HG02885 (cell line): ENCODE measurements at regions not wholly inside any gene's neighbourhood (a gene's known extent, or its start where the extent isn't known, plus 50 kb on each side); places are given as distances from the start of the nearest gene placed in this dataset.

Experiments
- ATAC-seq: cut with Tn5 transposase; IDR thresholded peaks from one replicate; pipeline ENCODE4 v1.9.1; 2021; ENCODE audit warnings: mild to moderate bottlenecking; ENCODE audit not compliant: unreplicated experiment, poor library complexity

DNA sequence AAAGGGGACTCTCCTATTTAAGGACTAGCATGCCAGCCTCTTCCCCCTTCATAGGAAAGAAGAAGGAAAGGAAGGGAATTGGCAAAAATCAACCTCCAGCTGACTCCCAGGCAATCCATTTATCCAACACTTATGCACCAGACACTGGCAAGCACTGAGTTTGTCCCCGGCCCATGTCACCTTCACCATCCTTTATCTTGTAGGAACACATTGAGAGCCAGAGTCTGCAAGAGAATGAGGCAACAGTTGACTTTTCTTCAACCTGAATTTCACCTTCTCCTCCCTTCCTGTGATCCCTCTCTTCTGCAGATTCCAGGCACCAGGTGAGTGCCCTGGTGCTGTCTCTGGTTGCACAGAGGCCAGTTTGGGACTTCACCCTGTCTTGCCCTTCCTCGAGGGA lies 264.3 kb upstream of the ECI2 start:
- no peak for ATAC-seq

DNA sequence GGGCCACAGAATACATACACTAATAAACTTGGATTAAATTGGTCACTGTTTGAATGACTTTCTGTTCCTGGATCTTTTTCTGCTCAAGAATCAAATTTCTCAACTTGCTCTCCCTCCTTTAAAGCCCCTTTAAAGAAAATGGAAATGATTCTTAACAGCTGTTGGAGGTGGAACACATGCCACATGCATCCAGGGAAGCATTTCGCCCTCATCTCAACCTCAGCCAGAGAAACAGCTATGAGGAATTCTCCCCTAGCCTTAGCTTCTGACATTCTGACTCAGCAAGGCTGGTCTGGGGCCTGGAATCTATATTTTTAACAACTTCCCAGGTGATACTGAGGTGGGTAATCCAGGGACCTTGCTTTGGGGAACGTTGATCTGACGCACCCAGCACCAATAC lies 263.4 kb upstream of the ECI2 start:
- no peak for ATAC-seq

DNA sequence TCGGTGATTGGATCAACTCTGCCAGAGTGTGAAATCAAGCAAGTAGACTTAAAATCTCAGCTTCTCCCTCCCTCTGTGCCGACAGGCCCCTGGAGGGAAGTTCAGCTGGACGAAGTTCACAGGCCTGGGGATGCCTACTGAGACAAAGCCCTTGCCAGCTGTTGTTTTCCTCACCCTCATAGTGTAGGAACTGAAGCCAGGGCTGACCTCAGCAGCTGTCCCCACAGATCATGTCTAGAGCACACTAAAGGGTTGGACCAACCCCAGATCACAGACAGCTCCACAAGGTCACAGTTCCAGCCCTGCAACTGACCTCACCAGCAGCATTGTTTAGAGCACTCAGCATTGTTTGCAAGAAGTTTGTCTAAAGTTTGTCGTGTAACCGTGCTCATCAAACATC lies 261.9 kb upstream of the ECI2 start:
- no peak for ATAC-seq

DNA sequence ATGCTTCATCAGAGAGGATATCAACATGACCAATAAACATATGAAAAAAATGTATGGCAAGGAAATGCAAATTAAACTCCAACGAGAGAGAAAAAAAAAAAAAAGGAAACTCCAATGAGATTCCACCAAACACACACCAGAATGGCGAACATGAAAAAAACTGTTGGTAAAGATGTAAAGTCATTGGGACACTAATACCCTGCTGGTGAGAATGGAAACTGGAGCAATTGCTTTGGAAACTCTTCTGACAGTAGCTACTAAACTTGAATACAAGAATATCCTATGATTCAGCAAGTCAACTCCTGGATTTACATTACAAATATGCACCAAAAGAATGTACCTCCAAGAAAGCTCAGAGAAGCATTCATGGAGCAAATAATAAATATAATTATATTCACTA lies 260.7 kb upstream of the ECI2 start:
- no peak for ATAC-seq

DNA sequence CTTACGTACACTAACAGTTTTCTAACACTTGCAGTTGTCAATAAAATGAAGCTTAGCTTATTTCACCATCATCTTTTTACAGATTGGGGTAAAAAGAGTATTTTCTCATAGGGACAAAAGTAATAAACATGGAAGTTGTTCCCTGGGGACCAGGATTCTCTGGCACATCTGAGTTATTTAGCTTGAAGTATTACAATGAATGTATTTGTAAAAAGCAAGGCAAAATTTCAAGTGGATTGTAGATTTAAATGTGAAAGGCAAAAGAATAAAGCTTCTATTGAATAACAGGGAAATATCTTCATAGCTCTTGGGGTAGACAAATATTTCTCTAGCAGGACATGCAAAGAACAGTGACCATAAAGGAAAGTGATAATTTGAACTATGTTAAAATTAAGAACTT lies 260.0 kb upstream of the ECI2 start:
- ATAC-seq, result no peak

DNA sequence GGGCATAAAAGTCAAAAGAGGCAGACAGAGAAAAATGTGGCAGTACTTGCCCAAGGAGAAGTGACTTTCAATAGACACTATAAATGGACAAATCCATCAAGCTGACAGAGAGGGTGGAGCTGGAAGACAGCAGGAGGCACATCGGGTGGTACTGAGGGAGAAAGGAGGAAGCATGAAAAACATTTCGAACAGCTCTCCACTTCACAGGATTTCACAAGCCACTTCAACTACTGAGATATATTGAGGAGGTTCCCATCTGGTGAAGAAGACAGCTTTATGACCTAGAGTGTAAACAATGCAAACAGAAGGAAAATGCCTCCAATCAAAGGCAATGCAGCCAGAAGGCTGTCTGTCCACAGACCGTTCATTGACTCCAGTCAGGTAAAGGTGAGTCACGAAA lies 259.4 kb upstream of the ECI2 start:
- no peak for ATAC-seq

DNA sequence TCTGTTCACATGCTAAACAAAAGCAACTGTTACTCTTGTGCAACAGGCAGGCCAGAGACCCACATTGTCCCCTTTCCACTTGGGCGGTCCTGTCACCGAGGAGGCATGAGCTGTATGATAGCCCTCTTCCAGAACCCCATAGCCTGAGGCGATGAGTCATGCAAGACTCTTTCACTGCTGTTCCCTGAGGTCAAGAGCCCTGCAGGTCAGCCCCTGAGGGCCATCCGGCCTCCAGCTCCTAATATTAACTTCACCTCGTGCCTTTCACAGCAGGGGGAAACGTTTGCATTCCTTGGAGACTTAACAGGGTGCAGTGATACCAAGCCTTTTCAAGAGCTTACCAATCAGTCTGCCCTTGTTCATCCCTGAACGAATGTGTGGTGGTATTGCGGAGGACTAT lies 253.3 kb upstream of the ECI2 start:
- ATAC-seq, result no peak

DNA sequence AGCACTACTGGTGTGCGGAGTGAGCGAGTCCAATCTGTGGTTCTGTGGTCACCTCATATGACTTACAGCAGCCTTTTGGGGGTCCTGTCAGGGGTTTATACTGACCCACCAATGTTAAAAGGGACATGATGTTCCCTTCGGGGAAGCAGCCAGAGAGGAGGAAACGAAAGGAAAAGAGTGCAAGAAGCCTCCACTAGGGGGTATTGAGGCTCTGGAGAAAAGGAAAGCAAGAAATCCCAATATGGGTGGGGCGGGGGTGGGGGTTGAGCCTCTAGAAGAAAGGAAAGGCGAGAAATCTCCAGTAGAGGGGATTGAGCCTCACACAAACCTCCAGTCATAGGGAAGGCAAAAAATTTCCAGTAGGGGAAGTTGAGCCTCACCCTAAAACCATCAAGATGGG lies 249.3 kb upstream of the ECI2 start:
- ATAC-seq, result no peak

DNA sequence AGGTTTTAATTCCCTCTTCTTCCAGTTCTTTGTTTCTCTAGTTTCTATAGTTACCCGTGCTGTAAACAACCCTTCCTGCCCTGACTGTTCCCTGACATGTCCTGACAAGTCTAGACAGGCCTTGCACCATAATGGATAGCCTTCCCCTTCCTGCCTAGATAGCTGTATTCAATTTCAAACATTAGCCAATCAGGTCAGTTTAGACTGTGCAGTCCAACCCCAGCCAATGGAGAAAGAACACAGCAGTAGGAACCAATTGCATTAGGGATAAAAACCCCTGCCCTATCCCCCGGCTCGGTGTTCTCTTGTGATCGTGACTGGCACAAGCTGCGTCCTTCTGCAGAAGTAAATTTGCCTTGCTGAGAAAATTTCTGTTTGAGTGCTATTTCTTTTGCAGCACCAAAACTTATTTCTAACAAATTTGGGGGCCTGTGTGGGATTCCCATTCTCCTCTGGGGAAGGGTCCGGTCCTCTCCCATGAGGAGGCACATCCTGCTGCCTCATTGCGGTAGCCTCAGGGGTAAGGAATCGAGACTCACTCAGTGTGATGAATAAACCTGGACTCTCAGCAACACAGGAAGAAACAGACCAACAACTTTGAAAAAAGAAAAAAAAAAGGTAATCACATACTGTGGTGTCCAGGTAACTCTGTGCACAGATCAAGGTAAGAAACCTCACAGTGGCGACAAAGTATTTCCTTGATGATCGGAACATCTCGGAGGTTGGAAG lies 248.7 kb upstream of the ECI2 start:
- no peak for ATAC-seq

DNA sequence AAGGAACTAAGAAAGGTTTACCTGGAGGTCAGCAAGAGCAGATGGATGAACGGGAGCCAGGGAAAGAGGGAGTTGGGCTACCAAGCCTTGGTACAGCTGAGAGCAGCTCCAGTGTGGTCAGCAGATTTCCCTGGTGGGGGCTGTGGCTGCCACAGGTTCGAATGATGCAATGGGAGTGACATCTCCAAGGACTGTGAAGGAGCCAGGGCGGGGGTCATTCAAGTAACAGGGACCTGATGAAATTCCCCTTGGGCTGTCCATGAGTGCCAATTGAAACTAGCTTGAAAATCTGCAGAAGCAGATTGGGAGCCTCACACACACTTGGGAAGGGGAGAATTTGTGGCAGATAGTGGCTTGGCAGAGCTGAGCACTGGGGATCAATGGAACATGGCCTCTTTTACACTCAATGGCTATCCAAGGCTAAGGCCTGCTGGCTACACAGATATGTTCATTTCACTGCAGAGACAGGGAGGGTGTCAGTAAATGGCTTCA lies 247.0 kb upstream of the ECI2 start:
- ATAC-seq, result no peak

DNA sequence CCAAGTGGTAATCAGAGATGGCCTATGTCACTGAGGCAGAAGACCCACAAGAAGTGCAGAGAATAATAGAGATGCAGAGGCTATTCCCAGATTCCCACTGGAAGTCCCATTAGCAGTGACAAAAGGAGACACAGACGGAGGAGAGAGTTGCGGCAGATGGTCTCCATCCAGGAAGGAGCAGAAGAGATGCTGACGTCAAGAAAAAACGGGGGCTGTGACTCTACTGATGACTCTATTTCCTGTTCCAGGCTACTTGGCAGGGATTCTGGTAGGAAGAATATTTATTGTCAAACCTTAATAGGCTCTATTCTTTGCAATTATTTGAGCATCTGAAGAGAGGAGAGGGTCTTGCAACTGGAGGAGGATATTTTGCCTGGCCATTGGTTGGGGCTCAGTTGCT lies 246.0 kb upstream of the ECI2 start:
- no peak for ATAC-seq

DNA sequence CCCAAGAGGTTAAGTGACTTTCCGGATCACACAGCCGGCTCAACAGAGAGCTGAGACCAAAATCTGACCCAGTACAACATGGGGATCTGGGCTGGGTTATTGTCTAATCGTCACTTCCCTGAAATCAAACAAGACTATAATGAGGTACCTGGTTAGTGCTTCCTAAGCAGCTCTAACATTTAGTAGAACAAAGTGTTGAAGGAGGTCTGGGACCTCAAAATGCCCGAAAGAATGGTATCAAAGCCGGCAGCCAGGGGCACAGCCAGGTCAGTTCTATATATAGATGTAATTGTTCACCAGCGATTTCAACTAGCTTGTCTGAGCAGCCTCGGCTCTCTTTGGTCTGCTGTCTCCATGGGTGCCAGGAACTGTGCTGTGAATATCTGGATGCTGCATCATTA lies 245.5 kb upstream of the ECI2 start:
- no peak for ATAC-seq

DNA sequence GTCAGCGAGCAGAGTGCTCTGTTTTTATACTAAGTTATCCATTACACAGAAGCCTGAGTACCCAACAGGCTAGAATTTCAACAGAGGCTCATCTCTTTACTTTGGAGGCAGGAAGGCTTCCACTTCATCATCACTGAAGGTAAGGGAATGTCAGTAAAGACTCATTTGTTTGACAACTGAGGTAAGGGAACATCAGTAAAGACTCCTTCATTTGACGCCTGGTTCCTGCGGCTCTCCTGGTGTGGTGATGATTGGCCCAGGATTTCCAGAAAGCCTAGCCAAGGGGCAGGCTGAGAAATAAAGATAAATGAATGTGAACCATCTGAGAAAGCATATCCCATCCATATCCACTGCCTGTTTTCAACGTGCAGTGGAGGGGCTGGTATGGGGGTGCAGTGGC lies 244.6 kb upstream of the ECI2 start:
- ATAC-seq, result no peak

DNA sequence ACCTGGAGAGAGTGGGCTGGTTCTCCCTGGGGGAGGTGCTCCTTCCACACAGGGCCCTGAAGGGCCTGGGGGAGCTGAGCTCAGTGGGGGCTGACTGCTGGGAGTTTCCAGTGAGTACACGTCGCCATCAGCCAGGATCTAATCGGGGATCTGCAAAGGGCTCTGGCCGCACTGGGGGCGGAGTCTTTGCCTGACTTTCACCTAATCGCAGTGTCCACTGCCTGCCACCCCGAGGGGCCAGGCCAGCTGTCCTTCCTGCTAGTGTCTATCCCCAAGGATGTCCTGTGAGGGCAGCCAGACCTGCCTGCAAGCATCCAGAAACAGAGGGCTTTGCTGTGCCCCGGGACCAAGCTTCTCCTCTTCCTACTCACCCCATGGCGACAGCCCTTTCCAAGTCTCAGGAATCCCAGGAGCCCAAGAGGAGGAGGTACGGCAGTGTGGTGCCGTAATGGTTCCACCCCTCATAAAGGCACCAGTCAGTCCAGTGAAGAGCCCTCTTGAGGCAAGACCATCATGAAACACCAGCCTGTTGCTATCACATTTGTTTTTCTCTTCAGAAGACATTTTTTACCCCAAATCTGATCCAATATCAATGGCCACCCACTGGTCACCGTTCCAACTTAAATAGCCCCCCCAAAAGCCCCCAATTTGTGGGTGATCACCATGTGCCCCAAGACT lies 243.1 kb upstream of the ECI2 start:
- ATAC-seq, result no peak

DNA sequence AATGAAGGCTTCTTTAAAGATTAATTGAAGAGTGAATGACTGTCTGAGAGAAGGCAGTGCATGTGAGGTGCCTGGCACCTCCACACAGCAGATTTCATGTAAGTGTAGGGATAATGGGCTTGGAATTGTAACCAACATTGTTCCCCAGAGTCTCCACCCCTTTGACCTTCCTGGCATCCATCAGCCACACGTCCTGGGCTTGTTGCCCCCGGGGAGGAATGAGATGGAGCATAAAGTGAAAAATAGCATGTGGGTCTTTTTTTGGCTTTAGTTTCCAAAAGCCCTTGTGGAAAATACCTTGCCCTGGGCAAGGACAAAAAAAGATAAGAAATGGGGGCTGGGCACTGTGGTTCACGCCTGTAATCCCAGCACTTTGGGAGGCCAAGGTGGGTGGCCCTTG lies 242.2 kb upstream of the ECI2 start:
- ATAC-seq, result no peak

DNA sequence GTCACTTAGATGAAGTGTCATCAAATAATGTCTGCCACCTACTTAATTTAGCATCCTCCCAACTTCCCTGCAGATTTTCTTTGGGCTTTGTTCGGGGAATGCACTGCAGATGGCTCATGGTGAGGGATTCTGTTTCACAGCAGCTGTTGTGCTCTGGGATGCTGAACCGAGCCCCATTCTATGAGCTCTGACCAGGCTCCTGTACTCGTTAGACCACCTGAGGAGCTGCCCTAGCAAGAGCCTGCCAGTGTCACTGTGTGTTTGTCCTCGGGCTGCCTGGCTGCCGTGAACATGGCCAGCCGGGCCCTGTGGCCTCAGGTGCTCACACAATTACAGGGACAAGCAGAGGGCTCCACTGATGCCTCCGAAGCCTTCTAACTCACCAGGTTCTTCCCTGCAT lies 238.8 kb upstream of the ECI2 start:
- ATAC-seq, result no peak

DNA sequence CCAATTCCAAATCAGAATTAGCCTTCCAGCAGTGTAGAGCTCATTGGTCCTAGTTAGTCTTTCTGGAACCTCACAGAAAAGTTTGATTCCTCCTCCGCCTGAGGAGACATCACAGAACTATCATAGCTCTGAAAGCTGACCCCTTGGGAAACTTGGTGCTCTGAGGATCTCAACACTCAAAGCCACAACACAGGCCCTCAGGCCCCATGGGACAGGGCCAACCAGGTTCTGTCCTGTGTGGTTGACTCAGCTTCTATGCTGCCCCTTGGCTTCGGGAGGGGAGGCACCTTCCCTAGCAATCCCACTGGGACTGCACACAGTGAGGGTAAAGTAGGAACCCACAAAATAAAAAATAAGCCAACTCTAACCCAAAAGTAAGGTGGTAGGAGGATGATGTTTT lies 237.5 kb upstream of the ECI2 start:
- ATAC-seq, result no peak

DNA sequence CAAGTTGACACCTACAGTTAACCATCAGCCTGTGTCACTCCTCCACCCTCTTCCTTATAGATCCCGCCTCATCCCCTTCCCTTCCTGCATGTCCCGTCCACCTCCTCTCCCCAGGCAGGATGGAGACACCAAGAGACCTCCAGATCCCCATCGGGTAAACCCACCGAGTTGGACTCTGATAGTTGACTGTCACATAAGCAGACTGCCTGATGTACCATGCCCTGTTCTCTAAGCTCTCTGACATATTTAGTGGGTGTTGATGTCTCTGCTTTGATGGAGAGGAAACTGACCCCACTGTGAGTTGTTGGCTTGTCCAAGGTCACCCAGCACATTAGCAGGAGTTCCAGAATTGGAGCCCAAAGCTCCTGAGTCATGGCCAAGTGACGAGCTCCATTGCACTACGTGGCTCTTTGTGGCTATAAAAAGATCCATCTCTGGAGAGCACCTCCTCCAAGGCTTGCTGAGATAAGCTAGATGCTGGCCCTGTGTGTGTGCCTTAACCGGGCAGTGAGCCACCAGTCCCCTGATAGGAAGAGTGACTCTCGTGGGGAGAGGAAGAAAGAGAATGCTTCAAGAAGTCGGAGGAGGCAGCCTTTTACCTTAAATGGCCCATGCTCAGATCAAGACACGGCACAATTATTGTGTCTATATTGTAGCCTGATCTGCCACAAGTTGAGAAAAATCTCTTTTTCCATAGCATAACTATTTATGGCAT lies 236.0 kb upstream of the ECI2 start:
- ATAC-seq, result no peak

DNA sequence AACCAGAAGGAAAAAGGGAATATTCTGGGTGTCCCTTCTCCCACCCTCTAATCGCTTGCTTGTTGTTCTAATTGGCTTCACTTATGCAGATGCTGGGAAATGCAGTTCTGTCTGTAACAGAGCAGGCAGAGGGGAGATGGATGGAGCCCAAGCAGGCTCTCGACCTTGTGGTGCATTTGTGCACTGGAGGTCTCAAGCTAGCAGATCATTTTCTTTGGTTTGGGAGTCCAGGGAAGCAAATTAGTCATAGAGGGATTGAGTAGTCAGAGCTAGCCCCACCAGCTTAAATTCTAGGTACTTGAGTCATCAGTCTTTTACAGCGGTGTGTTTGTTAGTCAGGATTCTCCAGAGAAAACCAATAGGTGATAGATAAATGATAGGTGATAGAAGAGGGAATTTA lies 234.7 kb upstream of the ECI2 start:
- ATAC-seq, result no peak

DNA sequence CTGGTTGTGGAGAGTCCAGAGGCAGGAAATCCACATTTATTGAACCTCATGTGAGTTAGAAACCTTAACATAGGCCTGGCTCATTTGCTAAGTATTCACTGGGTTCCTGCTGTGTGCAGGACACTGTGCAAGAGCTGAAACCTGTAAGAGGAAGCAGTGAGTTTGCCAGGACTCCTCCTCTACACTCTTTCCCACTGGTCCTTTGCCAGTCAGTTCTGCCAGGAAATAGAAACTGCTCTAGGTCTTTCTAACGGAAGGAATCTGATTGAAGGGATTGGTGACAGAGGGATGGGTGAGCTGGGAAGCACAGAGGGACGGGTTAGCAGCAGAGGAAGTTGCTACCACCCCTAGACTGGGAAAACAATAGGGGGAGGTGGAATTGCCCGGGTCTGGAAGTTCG lies 234.2 kb upstream of the ECI2 start:
- ATAC-seq, result no peak

DNA sequence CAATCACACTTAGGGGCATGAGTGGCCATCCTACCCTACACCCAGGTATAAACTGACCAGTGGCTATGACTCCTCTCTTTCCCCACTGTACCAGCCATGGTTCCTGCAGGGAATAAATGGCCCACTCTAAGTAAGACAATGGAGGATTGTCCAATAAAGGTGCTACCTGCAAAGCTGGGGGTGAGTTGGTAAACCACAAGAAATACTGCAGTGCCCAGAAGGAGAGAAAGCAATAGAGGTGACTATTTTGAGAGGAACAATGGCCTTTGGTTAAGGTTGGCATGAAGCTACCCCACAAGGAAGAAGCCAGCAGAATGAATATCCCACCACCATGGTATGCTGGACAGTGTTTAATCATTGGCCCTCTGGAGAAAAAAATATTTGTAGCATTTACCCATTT lies 233.3 kb upstream of the ECI2 start:
- ATAC-seq, result no peak

DNA sequence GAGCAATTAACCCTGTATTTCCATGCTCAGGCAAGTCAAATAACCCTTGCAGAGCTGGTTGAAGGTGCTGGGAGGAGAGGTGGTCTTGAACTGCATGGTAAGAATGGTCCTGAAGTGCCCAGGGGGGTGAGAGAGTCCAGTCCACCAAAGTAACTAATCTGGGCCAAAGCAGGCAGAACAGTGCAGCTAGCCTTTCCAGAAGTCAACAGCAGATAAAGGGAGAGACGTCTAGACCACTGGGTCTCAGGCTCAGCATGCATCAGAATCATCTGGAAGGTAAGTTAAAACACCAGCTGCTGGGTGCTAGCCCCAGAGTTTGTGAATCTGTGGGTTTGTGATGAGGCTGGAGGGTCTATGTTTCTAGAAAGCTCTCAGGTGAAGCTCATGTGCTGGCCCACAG lies 232.3 kb upstream of the ECI2 start:
- no peak for ATAC-seq
